ENCODE measurements at regions not wholly inside any gene's neighbourhood (a gene's known extent, or its start where the extent isn't known, plus 50 kb on each side); places are given as distances from the start of the nearest gene placed in this dataset.

DNA sequence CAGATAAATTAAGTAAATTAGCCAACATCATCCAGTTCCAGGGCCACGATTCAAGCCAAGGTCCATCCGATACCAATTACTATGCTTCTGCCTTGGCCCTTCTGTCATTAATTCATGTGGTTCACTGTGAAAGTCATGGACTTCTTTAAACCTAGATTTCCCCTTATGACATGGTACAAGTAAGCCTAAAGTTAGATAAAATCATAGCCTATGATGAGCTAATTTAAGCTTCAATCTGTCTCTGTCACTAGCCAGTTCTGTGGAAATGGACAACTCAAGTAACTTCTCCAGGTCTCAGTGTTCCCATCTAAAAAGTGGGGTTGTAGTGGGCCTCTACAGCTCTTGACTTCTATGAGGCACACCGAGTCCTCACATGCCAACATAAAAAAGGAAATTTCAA is 225.5 kb upstream of the MARCKS start:
- 78% methylated on average over 3 of the region's 3 CpGs for WGBS (ENCODE audit: missing lambda C conversion rate)
- Histone ChIP-seq H3K4me1 (peaks cover 64% of the 10 kb centered on the region), H3K9me3 (no peaks in the 10 kb centered on the region), H3K4me3 (no peak overlapping the region; the same call in 2 of the 3 replicates), H3K4me2 (peak overlapping the region; percentile 74), H3K27ac (peak overlapping the region; percentile 69 to 87; a peak in 5 of 6 replicates)
- ATAC-seq (no peak), FAIRE-seq (no peak), DNase-seq (ENCODE audit: low read depth in 1 of 2, low spot score in 1 of 2) (no peak)
- ChIA-PET POLR2A (interaction anchor here (1.5 to 2.3 kb wide), 4 partner anchors 11 to 227 kb away, joined by 6 to 13 read pairs (median 8); no protein-coding TSS in a partner anchor), CTCF (interaction anchor here (0.8 to 1.4 kb wide), 2 partner anchors 11 to 227 kb away, joined by 4 to 5 read pairs; no protein-coding TSS in a partner anchor)
- TF ChIP-seq RNF2 (IDR thresholded peaks at IDR 0.05; ENCODE audit: borderline replicate concordance, low read depth), result no peak
- TF ChIP-seq RCOR1 (IDR thresholded peaks at IDR 0.05; ENCODE audit: low read depth, low read length), result no peak
- TF ChIP-seq TP53 (CRISPR knock-in tag; IDR thresholded peaks at IDR 0.05), result no peak
- no peak for TF ChIP-seq ZC3H11A (IDR thresholded peaks at IDR 0.05)
- no peak for TF ChIP-seq CHD2 (IDR thresholded peaks at IDR 0.05; ENCODE audit: low read length, partially characterized antibody)
- no peak for TF ChIP-seq POLR2AphosphoS2 (conservative IDR thresholded peaks at IDR 0.05; ENCODE audit: low read length)
- TF ChIP-seq RFX5 (IDR thresholded peaks at IDR 0.05), result no peak
- no peak for TF ChIP-seq EHF (CRISPR knock-in tag; IDR thresholded peaks at IDR 0.05)
- no peak for TF ChIP-seq RARB (CRISPR knock-in tag; IDR thresholded peaks at IDR 0.05)
- TF ChIP-seq, protein P1, sequence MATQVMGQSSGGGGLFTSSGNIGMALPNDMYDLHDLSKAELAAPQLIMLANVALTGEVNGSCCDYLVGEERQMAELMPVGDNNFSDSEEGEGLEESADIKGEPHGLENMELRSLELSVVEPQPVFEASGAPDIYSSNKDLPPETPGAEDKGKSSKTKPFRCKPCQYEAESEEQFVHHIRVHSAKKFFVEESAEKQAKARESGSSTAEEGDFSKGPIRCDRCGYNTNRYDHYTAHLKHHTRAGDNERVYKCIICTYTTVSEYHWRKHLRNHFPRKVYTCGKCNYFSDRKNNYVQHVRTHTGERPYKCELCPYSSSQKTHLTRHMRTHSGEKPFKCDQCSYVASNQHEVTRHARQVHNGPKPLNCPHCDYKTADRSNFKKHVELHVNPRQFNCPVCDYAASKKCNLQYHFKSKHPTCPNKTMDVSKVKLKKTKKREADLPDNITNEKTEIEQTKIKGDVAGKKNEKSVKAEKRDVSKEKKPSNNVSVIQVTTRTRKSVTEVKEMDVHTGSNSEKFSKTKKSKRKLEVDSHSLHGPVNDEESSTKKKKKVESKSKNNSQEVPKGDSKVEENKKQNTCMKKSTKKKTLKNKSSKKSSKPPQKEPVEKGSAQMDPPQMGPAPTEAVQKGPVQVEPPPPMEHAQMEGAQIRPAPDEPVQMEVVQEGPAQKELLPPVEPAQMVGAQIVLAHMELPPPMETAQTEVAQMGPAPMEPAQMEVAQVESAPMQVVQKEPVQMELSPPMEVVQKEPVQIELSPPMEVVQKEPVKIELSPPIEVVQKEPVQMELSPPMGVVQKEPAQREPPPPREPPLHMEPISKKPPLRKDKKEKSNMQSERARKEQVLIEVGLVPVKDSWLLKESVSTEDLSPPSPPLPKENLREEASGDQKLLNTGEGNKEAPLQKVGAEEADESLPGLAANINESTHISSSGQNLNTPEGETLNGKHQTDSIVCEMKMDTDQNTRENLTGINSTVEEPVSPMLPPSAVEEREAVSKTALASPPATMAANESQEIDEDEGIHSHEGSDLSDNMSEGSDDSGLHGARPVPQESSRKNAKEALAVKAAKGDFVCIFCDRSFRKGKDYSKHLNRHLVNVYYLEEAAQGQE (IDR thresholded peaks at IDR 0.05), result no peak
- TF ChIP-seq ESRRA (IDR thresholded peaks at IDR 0.05; ENCODE audit: borderline replicate concordance, low read length), result no peak
- no peak for TF ChIP-seq CBX2 (IDR thresholded peaks at IDR 0.05; ENCODE audit: borderline replicate concordance, low read depth)
- no peak for TF ChIP-seq HOXB5 (CRISPR knock-in tag; IDR thresholded peaks at IDR 0.05)
- TF ChIP-seq HEYL (CRISPR knock-in tag; IDR thresholded peaks at IDR 0.05), result no peak
- TF ChIP-seq NFE2L2 (conservative IDR thresholded peaks at IDR 0.05; ENCODE audit: low read length), result no peak

DNA sequence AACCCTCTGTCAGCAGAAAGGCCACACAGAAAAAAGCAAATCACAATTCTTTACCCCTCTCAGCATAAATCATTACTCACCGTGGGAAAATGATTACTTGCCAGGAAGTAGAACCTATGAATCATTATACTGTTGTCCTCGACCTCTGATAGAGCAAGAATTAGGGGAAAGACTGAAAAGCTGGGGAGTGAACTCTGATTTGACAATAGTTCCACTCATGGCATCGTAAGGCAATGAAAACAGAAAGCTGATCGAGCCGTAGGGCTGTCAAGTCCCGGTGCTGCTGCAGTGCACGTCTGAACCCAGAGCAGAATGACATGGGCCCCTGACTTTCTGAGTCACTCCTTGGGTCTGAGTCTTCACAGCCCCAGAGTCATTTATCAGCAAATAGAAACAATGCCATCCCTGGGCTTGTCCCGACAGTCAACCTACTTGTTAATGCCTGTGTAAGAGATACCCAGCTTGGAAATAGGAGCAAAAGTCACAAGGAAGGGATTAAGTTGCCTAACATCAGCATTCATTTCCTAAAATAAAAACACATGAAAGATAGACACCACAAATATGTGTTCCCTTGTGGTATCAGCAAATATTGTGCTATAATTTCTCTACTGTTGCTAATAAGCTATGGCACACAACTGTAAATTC is 224.8 kb upstream of the MARCKS start:
- CTCF ChIA-PET, result interaction anchor here (1.4 to 2.5 kb wide), 3 partner anchors 11 to 510 kb away, joined by 3 to 7 read pairs (median 5); no protein-coding TSS in a partner anchor

More for the DNA sequence above, 224.8 kb upstream of the MARCKS start:
- FAIRE-seq, result no peak
- Histone ChIP-seq H3K4me1 (peaks cover 68% of the 10 kb centered on the region), H3K27ac (peak overlapping the region; percentile 69 to 87), H3K4me3 (peak overlapping the region; percentile 14; the same call in 2 of the 3 replicates), H3K4me2 (peak overlapping the region; percentile 74), H3K9me3 (no peaks in the 10 kb centered on the region)
- WGBS (ENCODE audit: missing lambda C conversion rate), result 4% methylated on average over 8 of the region's 8 CpGs
- peak; percentile 76; the same call in 1 of the 2 replicates for TF ChIP-seq JUNB (IDR thresholded peaks at IDR 0.05)
- 0 out of 5 replicates have a peak, but pooled peaks of 1 of the 2 experiments have one; percentile 30 for TF ChIP-seq EP300 (IDR thresholded peaks at IDR 0.05)
- no peak for TF ChIP-seq TP53 (CRISPR knock-in tag; IDR thresholded peaks at IDR 0.05)
- no peak for TF ChIP-seq ZC3H11A (IDR thresholded peaks at IDR 0.05)
- no peak for TF ChIP-seq ZNF302 (CRISPR knock-in tag; IDR thresholded peaks at IDR 0.05)
- TF ChIP-seq, protein P2, sequence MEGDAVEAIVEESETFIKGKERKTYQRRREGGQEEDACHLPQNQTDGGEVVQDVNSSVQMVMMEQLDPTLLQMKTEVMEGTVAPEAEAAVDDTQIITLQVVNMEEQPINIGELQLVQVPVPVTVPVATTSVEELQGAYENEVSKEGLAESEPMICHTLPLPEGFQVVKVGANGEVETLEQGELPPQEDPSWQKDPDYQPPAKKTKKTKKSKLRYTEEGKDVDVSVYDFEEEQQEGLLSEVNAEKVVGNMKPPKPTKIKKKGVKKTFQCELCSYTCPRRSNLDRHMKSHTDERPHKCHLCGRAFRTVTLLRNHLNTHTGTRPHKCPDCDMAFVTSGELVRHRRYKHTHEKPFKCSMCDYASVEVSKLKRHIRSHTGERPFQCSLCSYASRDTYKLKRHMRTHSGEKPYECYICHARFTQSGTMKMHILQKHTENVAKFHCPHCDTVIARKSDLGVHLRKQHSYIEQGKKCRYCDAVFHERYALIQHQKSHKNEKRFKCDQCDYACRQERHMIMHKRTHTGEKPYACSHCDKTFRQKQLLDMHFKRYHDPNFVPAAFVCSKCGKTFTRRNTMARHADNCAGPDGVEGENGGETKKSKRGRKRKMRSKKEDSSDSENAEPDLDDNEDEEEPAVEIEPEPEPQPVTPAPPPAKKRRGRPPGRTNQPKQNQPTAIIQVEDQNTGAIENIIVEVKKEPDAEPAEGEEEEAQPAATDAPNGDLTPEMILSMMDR (IDR thresholded peaks at IDR 0.05), result no peak
- TF ChIP-seq, protein P3, sequence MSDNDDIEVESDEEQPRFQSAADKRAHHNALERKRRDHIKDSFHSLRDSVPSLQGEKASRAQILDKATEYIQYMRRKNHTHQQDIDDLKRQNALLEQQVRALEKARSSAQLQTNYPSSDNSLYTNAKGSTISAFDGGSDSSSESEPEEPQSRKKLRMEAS (IDR thresholded peaks at IDR 0.05), result 0 out of 2 replicates have a peak, but pooled peaks have one; percentile 22
- peak; percentile 66 for TF ChIP-seq FOSL2 (IDR thresholded peaks at IDR 0.05)
- peak; percentile 78; the same call in 1 of the 2 replicates for TF ChIP-seq FOSL2 (CRISPR knock-in tag; IDR thresholded peaks at IDR 0.05)
- TF ChIP-seq MAZ (IDR thresholded peaks at IDR 0.05; ENCODE audit: borderline replicate concordance, low read depth, low read length), result no peak
- TF ChIP-seq SMC3 (IDR thresholded peaks at IDR 0.05), result no peak
- peak; percentile 64 for TF ChIP-seq MAFK (IDR thresholded peaks at IDR 0.05; ENCODE audit: partially characterized antibody)
- TF ChIP-seq NFE2L2 (conservative IDR thresholded peaks at IDR 0.05; ENCODE audit: low read length), result no peak
- 0 out of 5 replicates have a peak, but pooled peaks have one; percentile 8 to 16 for TF ChIP-seq RAD21 (conservative IDR thresholded peaks at IDR 0.05 in 1 of 2, IDR thresholded peaks at IDR 0.05 in 1 of 2)
- no peak for TF ChIP-seq BHLHE40 (IDR thresholded peaks at IDR 0.05; ENCODE audit: low read depth, low read length)
- TF ChIP-seq EHMT2 (IDR thresholded peaks at IDR 0.05; ENCODE audit: low read depth), result no peak
- DNase-seq (ENCODE audit: low read depth in 1 of 2, low spot score in 1 of 2), result peak; percentile 41 to 77
- POLR2A ChIA-PET, result interaction anchor here (1.5 to 2.3 kb wide), 4 partner anchors 11 to 226 kb away, joined by 6 to 13 read pairs (median 8); no protein-coding TSS in a partner anchor
- peak; percentile 90 to 94 for ATAC-seq

All from A549 (cell line).